ENCODE measurements at regions not wholly inside any gene's neighbourhood (a gene's known extent, or its start where the extent isn't known, plus 50 kb on each side); places are given as distances from the start of the nearest gene placed in this dataset.
"Not testable (repeated sequence)": the region's sequence is repeated elsewhere in the genome, so short reads cannot be mapped to it uniquely, and the experiment has no call there.

DNA sequence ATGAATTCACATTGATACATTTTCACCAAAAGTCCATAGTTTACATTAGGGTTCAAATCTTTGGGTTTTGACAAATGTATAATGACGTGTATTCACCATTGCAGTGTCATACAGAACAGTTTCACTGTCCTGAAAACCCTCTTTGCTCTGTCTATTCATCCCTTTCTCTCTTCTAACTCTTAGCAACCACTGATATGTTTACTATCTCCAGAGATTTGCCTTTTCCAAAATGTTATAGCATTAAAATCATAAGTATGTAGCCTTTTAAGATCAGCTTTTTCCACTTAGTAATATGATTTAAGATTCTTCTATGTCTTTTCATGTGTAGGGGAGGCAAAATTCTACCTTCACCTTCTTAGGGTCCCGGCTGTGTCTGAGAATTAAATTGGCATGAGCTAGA lies 203.8 kb downstream of the TPRG1 start:
- no peak for FAIRE-seq
- ChIA-PET CTCF (no interaction called here), POLR2A (no interaction called here)
- Histone ChIP-seq H3K4me2 (no peak overlapping the region), H3K27ac (no peak overlapping the region), H3K4me3 (no peak overlapping the region), H3K4me1 (no peaks in the 10 kb centered on the region), H3K9me3 (peaks cover 6% of the 10 kb centered on the region; the same call in 1 of the 3 replicates)
- 83% methylated on average over 2 of the region's 2 CpGs for WGBS (ENCODE audit: missing lambda C conversion rate)
- no peak for ATAC-seq
- TF ChIP-seq GATA3 (IDR thresholded peaks at IDR 0.05; ENCODE audit: borderline replicate concordance) (no peak), RARB (CRISPR knock-in tag; IDR thresholded peaks at IDR 0.05) (no peak), BHLHE40 (IDR thresholded peaks at IDR 0.05; ENCODE audit: low read depth, low read length) (no peak), FOSL2 (IDR thresholded peaks at IDR 0.05) (no peak), FOSL2 (CRISPR knock-in tag; IDR thresholded peaks at IDR 0.05) (no peak)
- DNase-seq (ENCODE audit: low read depth in 1 of 2, low spot score in 1 of 2): no peak

DNA sequence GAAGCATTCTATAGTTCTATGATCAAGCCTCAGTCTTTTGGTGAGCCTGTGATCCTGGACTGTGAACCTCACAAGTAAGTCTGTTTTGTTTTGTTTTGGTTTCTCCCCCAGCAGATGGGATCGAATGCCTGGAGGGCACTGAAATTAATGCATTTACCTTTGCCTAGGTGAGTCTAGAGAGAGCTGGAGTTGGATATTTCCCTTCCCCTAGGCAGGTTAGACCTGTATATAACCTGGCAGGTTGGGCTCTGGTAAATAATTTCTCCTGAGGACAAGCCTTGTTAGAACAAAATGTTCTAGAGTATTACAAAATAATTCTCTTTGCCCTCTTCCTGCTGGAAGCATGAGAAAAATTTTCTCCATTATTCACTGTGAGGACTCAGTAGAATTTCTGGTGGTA lies 211.9 kb downstream of the TPRG1 start:
- H3K9me3 ChIP-seq: no peaks in the 10 kb centered on the region
- peak overlapping the region; percentile 19 to 54; a peak in 2 of 6 replicates for H3K27ac ChIP-seq
- no peak overlapping the region for H3K4me2 ChIP-seq
- ATAC-seq (no peak), FAIRE-seq (no peak), DNase-seq (ENCODE audit: low read depth in 1 of 2, low spot score in 1 of 2) (no peak)
- CTCF ChIA-PET: no interaction called here
- H3K4me3 ChIP-seq: no peak overlapping the region
- TF ChIP-seq GATA3 (IDR thresholded peaks at IDR 0.05; ENCODE audit: borderline replicate concordance): no peak
- TF ChIP-seq, protein P1, sequence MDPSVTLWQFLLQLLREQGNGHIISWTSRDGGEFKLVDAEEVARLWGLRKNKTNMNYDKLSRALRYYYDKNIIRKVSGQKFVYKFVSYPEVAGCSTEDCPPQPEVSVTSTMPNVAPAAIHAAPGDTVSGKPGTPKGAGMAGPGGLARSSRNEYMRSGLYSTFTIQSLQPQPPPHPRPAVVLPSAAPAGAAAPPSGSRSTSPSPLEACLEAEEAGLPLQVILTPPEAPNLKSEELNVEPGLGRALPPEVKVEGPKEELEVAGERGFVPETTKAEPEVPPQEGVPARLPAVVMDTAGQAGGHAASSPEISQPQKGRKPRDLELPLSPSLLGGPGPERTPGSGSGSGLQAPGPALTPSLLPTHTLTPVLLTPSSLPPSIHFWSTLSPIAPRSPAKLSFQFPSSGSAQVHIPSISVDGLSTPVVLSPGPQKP (IDR thresholded peaks at IDR 0.05; ENCODE audit: low read depth, low read length): no peak
- TF ChIP-seq FOSB (CRISPR knock-in tag; IDR thresholded peaks at IDR 0.05): no peak
- no peak for TF ChIP-seq ZC3H11A (IDR thresholded peaks at IDR 0.05)
- TF ChIP-seq CHD2 (IDR thresholded peaks at IDR 0.05; ENCODE audit: low read length, partially characterized antibody): no peak
- TF ChIP-seq BHLHE40 (IDR thresholded peaks at IDR 0.05; ENCODE audit: low read depth, low read length): no peak
- TF ChIP-seq CBX2 (IDR thresholded peaks at IDR 0.05; ENCODE audit: borderline replicate concordance, low read depth): no peak
- TF ChIP-seq, protein P2, sequence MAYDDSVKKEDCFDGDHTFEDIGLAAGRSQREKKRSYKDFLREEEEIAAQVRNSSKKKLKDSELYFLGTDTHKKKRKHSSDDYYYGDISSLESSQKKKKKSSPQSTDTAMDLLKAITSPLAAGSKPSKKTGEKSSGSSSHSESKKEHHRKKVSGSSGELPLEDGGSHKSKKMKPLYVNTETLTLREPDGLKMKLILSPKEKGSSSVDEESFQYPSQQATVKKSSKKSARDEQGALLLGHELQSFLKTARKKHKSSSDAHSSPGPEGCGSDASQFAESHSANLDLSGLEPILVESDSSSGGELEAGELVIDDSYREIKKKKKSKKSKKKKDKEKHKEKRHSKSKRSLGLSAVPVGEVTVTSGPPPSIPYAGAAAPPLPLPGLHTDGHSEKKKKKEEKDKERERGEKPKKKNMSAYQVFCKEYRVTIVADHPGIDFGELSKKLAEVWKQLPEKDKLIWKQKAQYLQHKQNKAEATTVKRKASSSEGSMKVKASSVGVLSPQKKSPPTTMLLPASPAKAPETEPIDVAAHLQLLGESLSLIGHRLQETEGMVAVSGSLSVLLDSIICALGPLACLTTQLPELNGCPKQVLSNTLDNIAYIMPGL (CRISPR knock-in tag; IDR thresholded peaks at IDR 0.05; ENCODE audit: borderline replicate concordance): no peak
- no peak for TF ChIP-seq HOXB5 (CRISPR knock-in tag; IDR thresholded peaks at IDR 0.05)
- TF ChIP-seq, protein P3, sequence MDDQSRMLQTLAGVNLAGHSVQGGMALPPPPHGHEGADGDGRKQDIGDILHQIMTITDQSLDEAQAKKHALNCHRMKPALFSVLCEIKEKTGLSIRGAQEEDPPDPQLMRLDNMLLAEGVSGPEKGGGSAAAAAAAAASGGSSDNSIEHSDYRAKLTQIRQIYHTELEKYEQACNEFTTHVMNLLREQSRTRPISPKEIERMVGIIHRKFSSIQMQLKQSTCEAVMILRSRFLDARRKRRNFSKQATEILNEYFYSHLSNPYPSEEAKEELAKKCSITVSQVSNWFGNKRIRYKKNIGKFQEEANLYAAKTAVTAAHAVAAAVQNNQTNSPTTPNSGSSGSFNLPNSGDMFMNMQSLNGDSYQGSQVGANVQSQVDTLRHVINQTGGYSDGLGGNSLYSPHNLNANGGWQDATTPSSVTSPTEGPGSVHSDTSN (IDR thresholded peaks at IDR 0.05): no peak
- TF ChIP-seq ESRRA (IDR thresholded peaks at IDR 0.05; ENCODE audit: borderline replicate concordance, low read length): no peak
- TF ChIP-seq FOSL2 (IDR thresholded peaks at IDR 0.05): no peak
- TF ChIP-seq FOSL2 (CRISPR knock-in tag; IDR thresholded peaks at IDR 0.05): no peak
- no peak for TF ChIP-seq NFE2L2 (conservative IDR thresholded peaks at IDR 0.05; ENCODE audit: low read length)
- no peak for TF ChIP-seq RNF2 (IDR thresholded peaks at IDR 0.05; ENCODE audit: borderline replicate concordance, low read depth)
- 92% methylated on average over 1 of the region's 1 CpG for WGBS (ENCODE audit: missing lambda C conversion rate)
- POLR2A ChIA-PET: no interaction called here
- no peaks in the 10 kb centered on the region for H3K4me1 ChIP-seq

DNA sequence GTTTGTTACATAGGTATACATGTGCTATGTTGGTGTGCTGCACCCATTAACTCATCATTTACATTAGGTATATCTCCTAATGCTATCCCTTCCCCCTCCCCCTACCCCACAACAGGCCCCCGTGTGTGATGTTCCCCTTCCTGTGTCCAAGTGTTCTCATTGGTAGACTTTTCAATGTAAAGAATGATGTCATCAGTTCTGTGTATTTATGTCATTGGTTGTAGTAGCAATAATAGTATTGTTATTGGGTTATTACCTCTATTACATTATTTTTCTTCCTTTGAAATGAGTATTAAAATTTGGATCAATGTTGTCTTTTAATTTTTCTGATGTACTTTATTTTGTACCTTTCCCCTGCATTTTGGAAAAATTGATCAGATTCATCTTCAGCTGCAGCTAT lies 214.1 kb downstream of the TPRG1 start:
- H3K4me3 ChIP-seq; H3K4me2 ChIP-seq; ATAC-seq; POLR2A ChIA-PET; H3K9me3 ChIP-seq; DNase-seq (ENCODE audit: low read depth in 1 of 2, low spot score in 1 of 2); H3K27ac ChIP-seq; FAIRE-seq; H3K4me1 ChIP-seq; CTCF ChIA-PET: not testable (repeated sequence)
- no CpG with 5 or more reads among the region's 1 CpG for WGBS (ENCODE audit: missing lambda C conversion rate)

- CTCF ChIA-PET: no interaction called here
- no peak for FAIRE-seq
- H3K4me1 ChIP-seq: no peaks in the 10 kb centered on the region
- no peak for TF ChIP-seq ZFP36 (IDR thresholded peaks at IDR 0.05; ENCODE audit: borderline replicate concordance, partially characterized antibody)
- TF ChIP-seq HOXB5 (CRISPR knock-in tag; IDR thresholded peaks at IDR 0.05): no peak
- no peak for TF ChIP-seq RCOR1 (IDR thresholded peaks at IDR 0.05; ENCODE audit: low read depth, low read length)
- no peak for TF ChIP-seq CBX2 (IDR thresholded peaks at IDR 0.05; ENCODE audit: borderline replicate concordance, low read depth)
- TF ChIP-seq EHMT2 (IDR thresholded peaks at IDR 0.05; ENCODE audit: low read depth): no peak
- TF ChIP-seq, protein P1 (IDR thresholded peaks at IDR 0.05; ENCODE audit: low read depth, low read length): no peak
- TF ChIP-seq NPAS2 (CRISPR knock-in tag; IDR thresholded peaks at IDR 0.05; ENCODE audit: borderline replicate concordance): no peak
- no peak for TF ChIP-seq TFCP2L1 (CRISPR knock-in tag; IDR thresholded peaks at IDR 0.05)
- TF ChIP-seq, protein P4, sequence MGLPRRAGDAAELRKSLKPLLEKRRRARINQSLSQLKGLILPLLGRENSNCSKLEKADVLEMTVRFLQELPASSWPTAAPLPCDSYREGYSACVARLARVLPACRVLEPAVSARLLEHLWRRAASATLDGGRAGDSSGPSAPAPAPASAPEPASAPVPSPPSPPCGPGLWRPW (IDR thresholded peaks at IDR 0.05): no peak
- TF ChIP-seq, protein P5, sequence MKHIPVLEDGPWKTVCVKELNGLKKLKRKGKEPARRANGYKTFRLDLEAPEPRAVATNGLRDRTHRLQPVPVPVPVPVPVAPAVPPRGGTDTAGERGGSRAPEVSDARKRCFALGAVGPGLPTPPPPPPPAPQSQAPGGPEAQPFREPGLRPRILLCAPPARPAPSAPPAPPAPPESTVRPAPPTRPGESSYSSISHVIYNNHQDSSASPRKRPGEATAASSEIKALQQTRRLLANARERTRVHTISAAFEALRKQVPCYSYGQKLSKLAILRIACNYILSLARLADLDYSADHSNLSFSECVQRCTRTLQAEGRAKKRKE (CRISPR knock-in tag; IDR thresholded peaks at IDR 0.05; ENCODE audit: low read depth): no peak
- TF ChIP-seq PHF8 (IDR thresholded peaks at IDR 0.05; ENCODE audit: borderline replicate concordance, low read depth): no peak
Observed at GRCh38 chr3:189386739-189387138, 215.0 kb downstream of the TPRG1 start.

More at GRCh38 chr3:189386739-189387138, 215.0 kb downstream of the TPRG1 start:
- POLR2A ChIA-PET: no interaction called here
- H3K4me3 ChIP-seq: no peak overlapping the region
- WGBS (ENCODE audit: missing lambda C conversion rate): 85% methylated on average over 3 of the region's 3 CpGs
- 0 out of 6 replicates have a peak overlapping the region, but pooled peaks of 1 of the 2 experiments have one; percentile 21 for H3K27ac ChIP-seq
- H3K9me3 ChIP-seq: 0 out of 3 replicates have a peak, but pooled peaks cover 4% of the 10 kb centered on the region
- no peak overlapping the region for H3K4me2 ChIP-seq
- DNase-seq (ENCODE audit: low read depth in 1 of 2, low spot score in 1 of 2) (no peak), ATAC-seq (no peak)

Measured in A549 (cell line).